ENCODE measurements at regions not wholly inside any gene's neighbourhood (a gene's known extent, or its start where the extent isn't known, plus 50 kb on each side); places are given as distances from the start of the nearest gene placed in this dataset.

DNA sequence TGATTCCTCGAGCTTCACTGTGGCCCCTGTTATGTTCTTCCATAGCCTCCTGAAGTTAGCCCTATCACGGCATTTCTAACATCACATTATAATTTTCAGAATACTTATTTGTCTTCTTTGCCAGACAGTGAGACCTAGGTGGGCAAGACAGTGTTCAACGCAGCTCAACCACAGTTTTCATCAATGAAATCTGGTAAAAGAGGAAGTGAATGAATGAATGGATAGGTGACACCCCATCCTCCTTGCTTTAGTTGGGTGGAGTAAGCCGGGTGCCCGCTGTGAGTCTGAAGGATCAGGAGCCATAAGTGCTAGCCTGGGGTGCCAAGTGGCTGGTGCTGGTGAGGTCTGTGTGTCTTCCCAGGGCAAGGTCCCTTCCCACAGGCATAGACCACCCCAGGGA, 60.2 kb upstream of the MTNR1B start:
- DNase-seq (ENCODE audit: low read depth, low spot score) = no peak

- no peak for DNase-seq (ENCODE audit: low read depth, low spot score)
Measured at GRCh38 chr11:92911478-92911877, 58.0 kb upstream of the MTNR1B start.

DNA sequence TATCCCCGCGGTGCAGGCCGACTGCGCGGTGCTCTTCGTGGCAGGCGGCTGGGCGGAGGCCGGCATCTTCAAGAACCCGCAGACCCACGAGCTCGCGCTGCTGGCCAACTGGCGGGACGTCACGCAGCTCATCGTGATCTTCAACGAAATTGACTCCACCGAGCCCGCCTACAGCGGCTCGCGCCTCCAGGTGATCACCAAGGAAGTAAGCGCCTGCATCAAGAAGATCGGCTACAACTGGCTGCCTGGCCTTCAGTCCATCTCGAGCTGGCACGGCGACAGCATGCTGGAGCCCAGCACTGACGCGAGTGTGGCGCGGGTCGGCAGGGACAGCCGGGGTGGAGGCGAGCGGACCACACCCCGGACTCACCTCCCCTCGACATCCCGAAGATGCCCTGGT, 53.9 kb upstream of the MTNR1B start:
- DNase-seq (ENCODE audit: low read depth, low spot score) = no peak

DNA sequence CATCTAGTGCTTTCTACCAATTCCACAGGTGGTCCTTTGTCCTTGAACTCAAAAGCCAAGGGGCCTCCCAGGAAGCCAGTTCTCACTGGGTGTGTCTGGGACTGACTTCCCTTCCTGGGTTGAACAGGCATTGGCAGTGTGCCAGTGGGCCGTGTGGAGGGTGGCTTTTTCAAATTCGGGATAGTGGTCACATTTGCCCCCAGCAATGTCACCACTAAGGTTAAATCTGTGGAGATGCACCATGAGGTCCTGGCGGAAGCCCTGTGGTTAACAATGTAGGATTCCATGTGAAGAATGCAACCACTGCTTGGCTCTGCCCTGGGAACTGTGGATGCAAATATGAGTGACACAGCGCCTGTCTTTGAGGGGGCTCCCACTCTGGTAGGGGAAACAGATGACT, 53.2 kb upstream of the MTNR1B start:
- no peak for DNase-seq (ENCODE audit: low read depth, low spot score)

GRCh38 chr11:92917927-92918326, 51.5 kb upstream of the MTNR1B start:
- no peak for DNase-seq (ENCODE audit: low read depth, low spot score)

DNA sequence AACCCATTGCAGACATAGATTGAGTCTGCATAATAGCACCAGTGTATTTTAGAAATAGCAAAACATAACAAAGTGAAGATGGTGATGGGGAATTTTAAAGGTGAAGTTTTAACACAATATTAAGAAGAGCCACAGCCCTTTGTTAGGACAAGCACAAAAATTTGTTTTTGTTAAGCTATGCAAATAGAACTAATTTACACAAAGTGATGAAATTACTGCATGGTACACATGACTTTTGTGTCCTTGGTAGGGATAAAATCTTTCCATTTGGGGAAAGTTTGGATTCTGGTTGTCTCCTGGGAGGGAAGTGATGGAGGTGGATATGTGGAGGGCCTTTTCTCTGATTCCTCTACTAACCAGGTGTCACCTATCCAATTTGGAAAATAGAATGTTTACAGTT, 50.4 kb upstream of the MTNR1B start:
- no peak for DNase-seq (ENCODE audit: low read depth, low spot score)
